HG02678 (cell line): ENCODE measurements at regions not wholly inside any gene's neighbourhood (a gene's known extent, or its start where the extent isn't known, plus 50 kb on each side); places are given as distances from the start of the nearest gene placed in this dataset.

Source experiments
- ATAC-seq: cut with Tn5 transposase; IDR thresholded peaks from one replicate; pipeline ENCODE4 v1.9.1; 2021; ENCODE audit warnings: mild to moderate bottlenecking, moderate library complexity; ENCODE audit not compliant: unreplicated experiment

GRCh38 chr4:54933579-54933978, 191.8 kb downstream of the KDR start:
- no peak for ATAC-seq

GRCh38 chr4:54930226-54930625, 195.2 kb downstream of the KDR start:
- no peak for ATAC-seq

- ATAC-seq, result no peak
These were observed 195.9 kb downstream of the KDR start for GRCh38 chr4:54929459-54929858.

- ATAC-seq, result no peak
These were observed 200.5 kb downstream of the KDR start for GRCh38 chr4:54924891-54925290.

GRCh38 chr4:54915276-54915675, 210.1 kb downstream of the KDR start:
- no peak for ATAC-seq

GRCh38 chr4:54914781-54915180, 210.6 kb downstream of the KDR start:
- no peak for ATAC-seq

- no peak for ATAC-seq
These were observed 211.5 kb downstream of the KDR start for GRCh38 chr4:54913751-54914526.

- no peak for ATAC-seq
These were observed 213.2 kb downstream of the KDR start for GRCh38 chr4:54912155-54912554.

- peak; percentile 77 for ATAC-seq
These were observed 215.4 kb downstream of the KDR start for GRCh38 chr4:54909961-54910360.

- no peak for ATAC-seq
These were observed 216.6 kb downstream of the KDR start for GRCh38 chr4:54908763-54909162.

GRCh38 chr4:54904953-54905352, 220.4 kb downstream of the KDR start:
- no peak for ATAC-seq

GRCh38 chr4:54902976-54903375, 222.4 kb downstream of the KDR start:
- no peak for ATAC-seq

- no peak for ATAC-seq
These were observed 223.1 kb downstream of the KDR start for GRCh38 chr4:54902271-54902670.

GRCh38 chr4:54901202-54901601, 224.2 kb downstream of the KDR start:
- no peak for ATAC-seq

- no peak for ATAC-seq
These were observed 226.6 kb downstream of the KDR start for GRCh38 chr4:54898656-54899340.

- ATAC-seq, result no peak
These were observed 227.3 kb downstream of the KDR start for GRCh38 chr4:54898056-54898562.

- ATAC-seq, result no peak
These were observed 227.8 kb downstream of the KDR start for GRCh38 chr4:54897590-54897989.

- no peak for ATAC-seq
These were observed 224.9 kb downstream of the KIT start for GRCh38 chr4:54882616-54883015.

GRCh38 chr4:54879576-54879975, 221.8 kb downstream of the KIT start:
- no peak for ATAC-seq

- no peak for ATAC-seq
These were observed 219.2 kb downstream of the KIT start for GRCh38 chr4:54877006-54877405.

GRCh38 chr4:54872261-54872660, 214.5 kb downstream of the KIT start:
- no peak for ATAC-seq

GRCh38 chr4:54863571-54864255, 206.0 kb downstream of the KIT start:
- no peak for ATAC-seq
